ENCODE measurements at regions not wholly inside any gene's neighbourhood (a gene's known extent, or its start where the extent isn't known, plus 50 kb on each side); places are given as distances from the start of the nearest gene placed in this dataset.

DNA sequence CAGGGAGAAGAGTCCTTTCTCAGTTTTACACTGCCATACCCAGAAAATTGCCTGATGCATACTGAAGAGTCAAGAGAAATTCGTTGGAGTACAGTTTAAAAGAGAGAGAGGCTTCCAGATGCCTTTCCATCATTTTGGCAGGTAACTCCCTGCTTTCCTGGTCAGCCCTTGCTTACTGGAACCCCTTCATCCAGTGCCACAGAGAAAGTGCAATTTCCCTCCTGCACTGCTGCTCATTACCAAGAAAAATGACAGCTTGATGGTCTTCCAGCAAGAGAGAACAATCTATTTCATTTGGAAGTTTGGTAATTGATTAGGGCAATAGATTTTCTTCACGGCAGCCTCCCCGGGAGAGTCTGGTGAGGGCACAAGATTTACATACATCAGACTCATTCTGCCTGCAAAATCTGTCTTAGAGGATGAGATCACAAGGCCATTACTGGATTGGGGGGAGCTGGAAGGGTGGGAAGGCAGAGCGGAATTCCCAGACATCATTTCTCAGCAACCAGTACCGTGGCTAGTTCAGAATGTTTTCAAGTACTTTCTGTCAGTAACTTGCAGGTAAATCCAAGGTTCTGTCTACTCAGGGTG, 102.8 kb upstream of the SLC14A2 start:
- no peak for TF ChIP-seq ZFX (IDR thresholded peaks at IDR 0.05)
- TF ChIP-seq, protein P1, sequence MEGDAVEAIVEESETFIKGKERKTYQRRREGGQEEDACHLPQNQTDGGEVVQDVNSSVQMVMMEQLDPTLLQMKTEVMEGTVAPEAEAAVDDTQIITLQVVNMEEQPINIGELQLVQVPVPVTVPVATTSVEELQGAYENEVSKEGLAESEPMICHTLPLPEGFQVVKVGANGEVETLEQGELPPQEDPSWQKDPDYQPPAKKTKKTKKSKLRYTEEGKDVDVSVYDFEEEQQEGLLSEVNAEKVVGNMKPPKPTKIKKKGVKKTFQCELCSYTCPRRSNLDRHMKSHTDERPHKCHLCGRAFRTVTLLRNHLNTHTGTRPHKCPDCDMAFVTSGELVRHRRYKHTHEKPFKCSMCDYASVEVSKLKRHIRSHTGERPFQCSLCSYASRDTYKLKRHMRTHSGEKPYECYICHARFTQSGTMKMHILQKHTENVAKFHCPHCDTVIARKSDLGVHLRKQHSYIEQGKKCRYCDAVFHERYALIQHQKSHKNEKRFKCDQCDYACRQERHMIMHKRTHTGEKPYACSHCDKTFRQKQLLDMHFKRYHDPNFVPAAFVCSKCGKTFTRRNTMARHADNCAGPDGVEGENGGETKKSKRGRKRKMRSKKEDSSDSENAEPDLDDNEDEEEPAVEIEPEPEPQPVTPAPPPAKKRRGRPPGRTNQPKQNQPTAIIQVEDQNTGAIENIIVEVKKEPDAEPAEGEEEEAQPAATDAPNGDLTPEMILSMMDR (conservative IDR thresholded peaks at IDR 0.05), result no peak

DNA sequence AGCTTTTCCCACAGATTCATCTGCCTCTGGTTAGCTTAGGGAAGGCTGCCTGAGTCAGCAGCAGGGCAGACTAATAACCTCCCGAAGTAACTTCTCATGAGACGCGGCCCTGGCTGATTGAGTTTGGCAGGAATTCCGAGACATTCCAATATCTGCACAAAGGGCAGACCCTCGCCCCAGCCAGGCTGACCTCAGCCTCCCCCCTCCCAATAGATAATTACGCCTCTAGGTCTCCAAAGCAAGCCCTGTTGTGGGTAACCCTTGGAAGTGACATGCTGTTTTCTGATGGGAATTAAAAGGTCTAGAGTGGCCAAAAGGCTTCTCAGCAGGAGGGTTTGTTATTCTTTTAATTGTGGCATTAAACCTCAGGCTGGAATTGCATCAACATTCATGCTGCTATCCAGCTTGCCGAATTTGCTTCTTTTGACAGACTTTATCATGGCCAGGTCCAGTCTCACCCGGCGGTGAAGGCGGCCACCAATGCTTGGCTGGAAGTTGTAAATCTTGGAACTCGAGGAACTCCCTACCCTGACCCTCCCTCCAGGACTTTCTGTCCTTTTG, 98.0 kb upstream of the SLC14A2 start:
- no peak overlapping the region for H3K27ac ChIP-seq

More for the DNA sequence above, 102.8 kb upstream of the SLC14A2 start:
- no peak overlapping the region for H3K27ac ChIP-seq

DNA sequence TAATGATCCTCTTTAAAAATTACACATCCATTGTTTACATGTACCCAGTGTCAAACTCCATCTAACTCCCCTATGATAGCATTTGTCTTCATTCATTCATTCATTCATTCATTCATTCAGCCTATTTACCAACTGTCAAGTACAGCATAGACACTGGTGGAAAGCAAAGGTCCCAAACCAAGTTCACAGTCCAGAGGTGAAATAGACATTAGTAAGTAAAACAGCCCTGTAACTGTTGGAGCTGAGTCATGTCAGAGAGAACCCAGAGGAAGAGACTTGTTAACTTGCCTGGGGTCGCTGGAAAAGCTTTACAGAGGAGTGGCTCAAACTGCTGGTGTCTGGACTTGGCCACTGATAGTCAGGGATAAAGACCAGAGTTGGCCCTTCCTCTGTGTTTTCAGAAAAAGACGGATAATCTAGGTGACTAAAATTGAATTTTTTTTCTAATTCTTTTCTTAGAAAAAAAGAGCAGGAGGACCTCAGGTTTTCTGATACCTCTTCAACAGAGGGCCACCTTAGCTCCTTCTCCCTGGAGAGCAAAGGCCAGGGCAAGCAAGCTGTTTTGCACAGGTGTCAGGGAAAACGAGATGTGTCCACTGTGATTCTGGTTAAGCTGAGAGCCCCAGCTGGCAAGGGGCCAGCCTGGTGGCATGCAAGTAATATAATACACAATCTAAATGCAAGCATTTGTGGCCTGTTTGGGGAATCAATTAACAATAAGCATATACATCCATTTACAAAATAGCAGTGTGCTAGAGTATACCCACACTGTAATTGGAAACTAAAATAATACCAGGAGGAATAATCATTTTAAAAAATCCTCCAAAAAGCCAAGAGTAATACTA, 96.7 kb upstream of the SLC14A2 start:
- no peak overlapping the region for H3K27ac ChIP-seq
- no peak for TF ChIP-seq ZFX (IDR thresholded peaks at IDR 0.05)
- TF ChIP-seq, protein P1 (conservative IDR thresholded peaks at IDR 0.05), result no peak

More for the DNA sequence above, 98.0 kb upstream of the SLC14A2 start:
- no peak for TF ChIP-seq ZFX (IDR thresholded peaks at IDR 0.05)
- TF ChIP-seq, protein P1 (conservative IDR thresholded peaks at IDR 0.05), result no peak

DNA sequence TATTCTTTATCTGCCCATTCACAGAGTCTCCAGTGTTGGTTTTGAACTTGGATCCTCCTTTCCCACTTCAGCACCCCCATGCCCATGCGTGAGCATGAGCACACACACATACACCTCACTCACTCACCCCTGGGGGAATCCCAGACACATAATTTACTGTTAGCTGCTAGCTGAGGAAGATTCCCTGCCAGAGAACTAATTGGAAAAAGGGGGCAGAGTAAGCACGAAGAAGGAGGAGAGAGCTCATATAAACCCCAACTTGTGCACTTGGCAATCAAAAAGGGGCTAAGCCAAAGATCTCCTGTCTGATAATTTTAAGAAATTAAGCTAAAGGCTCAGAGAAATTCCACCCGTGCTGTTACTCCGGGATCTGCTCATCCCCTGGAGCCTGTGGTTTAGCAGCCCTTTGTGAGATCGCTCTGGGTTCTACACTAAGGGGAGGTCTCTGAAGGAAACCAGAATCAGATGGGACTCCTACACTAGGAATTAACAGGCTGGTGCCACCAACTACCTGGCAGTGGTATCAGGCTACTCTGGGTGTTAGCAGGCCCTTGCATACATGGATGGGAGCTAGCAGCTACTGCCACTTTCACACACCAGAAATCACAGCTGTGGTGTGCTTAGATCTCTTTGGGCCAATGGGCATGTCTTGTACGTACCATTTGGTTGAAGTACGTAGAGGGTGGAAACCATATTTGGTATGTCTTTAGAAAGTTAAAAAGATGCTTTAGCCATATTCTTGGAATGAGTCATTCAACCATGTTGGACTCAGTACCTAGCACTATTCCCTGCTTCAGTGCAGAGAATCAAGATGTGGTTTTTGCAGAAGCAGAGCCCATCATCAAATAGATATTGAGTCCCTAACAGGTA, 95.6 kb upstream of the SLC14A2 start:
- TF ChIP-seq, protein P1 (conservative IDR thresholded peaks at IDR 0.05), result no peak
- no peak for TF ChIP-seq ZFX (IDR thresholded peaks at IDR 0.05)
- no peak overlapping the region for H3K27ac ChIP-seq

DNA sequence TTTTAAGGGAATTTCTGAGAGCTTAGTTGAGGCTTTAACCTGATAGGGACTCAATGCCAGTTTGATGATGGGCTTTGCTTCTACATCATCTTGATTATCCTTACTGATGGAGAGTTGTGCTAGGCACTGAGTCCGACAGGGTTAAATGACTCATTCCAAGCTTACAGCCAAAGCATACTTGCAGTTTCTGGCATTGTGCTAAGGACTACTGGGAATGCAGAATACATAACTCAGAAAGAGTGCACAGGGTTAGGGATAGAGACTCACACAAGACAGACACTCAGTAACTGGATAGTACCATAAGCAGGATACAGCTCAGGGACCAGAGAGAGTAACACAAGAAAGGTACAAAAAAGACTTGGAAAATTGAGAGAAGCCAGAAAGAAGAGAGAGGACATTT, 94.1 kb upstream of the SLC14A2 start:
- H3K27ac ChIP-seq, result no peak overlapping the region
- no peak for TF ChIP-seq ZFX (IDR thresholded peaks at IDR 0.05)
- TF ChIP-seq, protein P1 (conservative IDR thresholded peaks at IDR 0.05), result no peak

DNA sequence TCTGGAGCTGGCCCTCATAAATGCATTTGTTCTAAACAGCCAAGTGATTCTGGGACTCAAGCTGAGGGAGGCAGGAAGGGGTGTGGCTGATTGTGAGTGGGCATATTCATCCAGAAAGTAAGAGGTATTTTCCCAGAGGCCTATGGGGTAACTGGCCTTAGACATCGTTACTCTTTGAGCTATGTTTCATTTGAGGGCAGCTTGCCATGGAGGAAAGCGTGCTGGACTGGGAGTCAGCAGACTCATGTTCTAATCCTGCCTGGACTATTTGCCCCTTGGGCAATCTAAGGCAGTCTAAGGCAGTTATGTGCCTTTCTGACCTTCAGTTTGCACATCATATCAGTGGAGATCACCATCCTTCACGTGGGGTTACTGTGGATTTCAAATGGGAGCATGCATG, 93.5 kb upstream of the SLC14A2 start:
- TF ChIP-seq, protein P1 (conservative IDR thresholded peaks at IDR 0.05), result no peak
- no peak for TF ChIP-seq ZFX (IDR thresholded peaks at IDR 0.05)
- no peak overlapping the region for H3K27ac ChIP-seq

All from C4-2B (cell line).